Suprapubic skin (tissue), 4 donors: ENCODE measurements at regions not wholly inside any gene's neighbourhood (a gene's known extent, or its start where the extent isn't known, plus 50 kb on each side); places are given as distances from the start of the nearest gene placed in this dataset.

Source experiments
- CTCF ChIP-seq, 2 donors: fragments of 200-600 bp in 1 of 2; fragments of 450-650 bp in 1 of 2; sonication (generic) in 1 of 2; IDR thresholded peaks; one replicate each; pipeline ENCODE4 v1.5.1; 2016 to 2019; ENCODE audit warnings: antibody characterized with exemption in 2 of 2, mild to moderate bottlenecking in 1 of 2, moderate library complexity in 1 of 2
- EP300 ChIP-seq: sonication (generic); formaldehyde crosslinking; IDR thresholded peaks from one replicate; pipeline ENCODE4 v1.6.1; 2017; ENCODE audit warnings: antibody characterized with exemption
- POLR2A ChIP-seq, 2 donors: fragments of 450-650 bp; IDR thresholded peaks; one replicate each; pipeline ENCODE4 v1.6.1; 2017; ENCODE audit warnings: antibody characterized with exemption in 2 of 2, mild to moderate bottlenecking in 2 of 2, moderate library complexity in 2 of 2
- POLR2AphosphoS5 ChIP-seq, 3 donors: sonication (generic); formaldehyde crosslinking; IDR thresholded peaks; one replicate each; pipeline ENCODE4 v1.6.1; 2017; ENCODE audit warnings: antibody characterized with exemption in 3 of 3

GRCh38 chr12:77377116-77377515 lies 311.7 kb upstream of the E2F7 start:
- TF ChIP-seq CTCF (IDR thresholded peaks at IDR 0.05) (no peak), POLR2AphosphoS5 (IDR thresholded peaks at IDR 0.05) (no peak), EP300 (no peak), POLR2A (IDR thresholded peaks at IDR 0.05) (no peak)
